HepG2 (cell line): ENCODE measurements at regions not wholly inside any gene's neighbourhood (a gene's known extent, or its start where the extent isn't known, plus 50 kb on each side); places are given as distances from the start of the nearest gene placed in this dataset.

Source experiments
- ATAC-seq: fragments of 200-7000 bp; cut with Tn5 transposase; 3 replicates; pipeline ENCODE4 v1.9.1; 2020; ENCODE audit warnings: mild to moderate bottlenecking, moderate library complexity
- BruUV-seq: library from RNA; stranded (reverse); fragments of 400-500 nt; replicated peaks from 2 replicates; lab custom pipeline; 2021; lab: Mats Ljungman, UMichigan
- CTCF ChIA-PET: fragments of 300-600 bp; formaldehyde crosslinking; extraction: SDS; loops from one replicate; lab custom pipeline; 2021; ENCODE audit warnings: low total read pairs, inconsistent platforms, low intra/inter-chr PET ratio; lab: Yijun Ruan, JAX
- POLR2A ChIA-PET: fragments of 350-600 bp; sonication (Branson Sonifier 250); formaldehyde crosslinking; loops from one replicate; lab custom pipeline; 2020; ENCODE audit warnings: antibody characterized with exemption, inconsistent platforms; lab: Yijun Ruan, JAX
- DNase-seq: peaks from one replicate; pipeline ENCODE4 v3.0.0-alpha.2; 2015; ENCODE audit warnings: low spot score
- FAIRE-seq: peaks from 3 replicates; lab custom pipeline; 2011; peaks lifted over from hg19 to GRCh38; lab: Jason Lieb, UNC
- H2AFZ ChIP-seq: one replicate; pipeline ENCODE4 v1.6.1; 2011; ENCODE audit warnings: low read length, inconsistent platforms
- H3K27ac ChIP-seq: fragments of 300-600 bp; 3 replicates; pipeline ENCODE4 v1.8.0; 2011; ENCODE audit warnings: mixed run types, mild to moderate bottlenecking, mixed read lengths, low read length, inconsistent platforms; ENCODE audit not compliant: insufficient read depth; ENCODE audit errors: extremely low read length
- H3K27me3 ChIP-seq, 2 experiments: fragments of 200-600 bp in 1 of 2; 2 replicates in 1 of 2; 3 replicates in 1 of 2; pipeline versions ENCODE4 v1.6.0 to v1.8.0; 2011; ENCODE audit warnings: low read length in 2 of 2, mild to moderate bottlenecking in 2 of 2, moderate library complexity in 2 of 2, inconsistent platforms in 1 of 2; ENCODE audit not compliant: insufficient read depth in 2 of 2, control insufficient read depth in 1 of 2
- H3K36me3 ChIP-seq, 2 experiments: fragments of 200-600 bp in 1 of 2; replicated peaks in 1 of 2; 2 replicates in 1 of 2; 3 replicates in 1 of 2; pipeline versions ENCODE4 v1.5.1 to v1.8.0; 2011; ENCODE audit warnings: low read length in 2 of 2, inconsistent platforms in 1 of 2; ENCODE audit not compliant: insufficient read depth in 2 of 2, control insufficient read depth in 1 of 2
- H3K4me1 ChIP-seq: 2 replicates; pipeline ENCODE4 v1.5.1; 2012; ENCODE audit warnings: low read length, inconsistent platforms; ENCODE audit not compliant: insufficient read depth
- H3K4me2 ChIP-seq: 2 replicates; pipeline ENCODE4 v1.6.0; 2011; ENCODE audit warnings: low read depth, low read length, inconsistent platforms
- H3K4me3 ChIP-seq, 3 experiments: fragments of 200-600 bp in 1 of 3; sonication (generic), shearing (Covaris generic) in 1 of 3; replicated peaks in 1 of 3; 2 replicates each; pipeline ENCODE4 v1.5.1; 2011 to 2016; ENCODE audit warnings: low read length in 3 of 3, inconsistent platforms in 2 of 3, low read depth in 2 of 3, mild to moderate bottlenecking in 2 of 3, control low read depth in 1 of 3, mixed read lengths in 1 of 3; ENCODE audit not compliant: insufficient read depth in 1 of 3
- H3K79me2 ChIP-seq: one replicate; pipeline ENCODE4 v1.6.1; 2011; ENCODE audit warnings: low read length, inconsistent platforms; ENCODE audit not compliant: insufficient read depth
- H3K9ac ChIP-seq: 2 replicates; pipeline ENCODE4 v1.6.0; 2011; ENCODE audit warnings: mild to moderate bottlenecking, low read depth, low read length, inconsistent platforms; ENCODE audit not compliant: insufficient read depth
- H3K9me3 ChIP-seq: 2 replicates; pipeline ENCODE4 v1.5.1; 2012; ENCODE audit warnings: mild to moderate bottlenecking, low read length
- H4K20me1 ChIP-seq: 2 replicates; pipeline ENCODE4 v1.6.0; 2011; ENCODE audit warnings: inconsistent platforms, mild to moderate bottlenecking, low read length, moderate library complexity; ENCODE audit not compliant: insufficient read depth
- FOXA3 ChIP-seq: IDR thresholded peaks from 2 replicates; pipeline ENCODE4 v1.6.1; 2016; ENCODE audit warnings: missing genetic modification reagents, missing compliant biosample characterization
- KDM6A ChIP-seq: IDR thresholded peaks from 2 replicates; pipeline ENCODE4 v1.6.1; 2016; ENCODE audit warnings: low read depth
- PAWR ChIP-seq: sonication (generic); formaldehyde crosslinking; IDR thresholded peaks from 2 replicates; pipeline ENCODE4 v1.4.0; 2020; ENCODE audit warnings: missing genetic modification reagents, mild to moderate bottlenecking, borderline replicate concordance
- POGZ ChIP-seq: sonication (generic); formaldehyde crosslinking; IDR thresholded peaks from 2 replicates; pipeline ENCODE4 v1.4.0; 2020; ENCODE audit warnings: mild to moderate bottlenecking, missing genetic modification reagents
- SMAD9 ChIP-seq: sonication (generic); formaldehyde crosslinking; IDR thresholded peaks from 2 replicates; pipeline ENCODE4 v1.5.1; 2020; ENCODE audit warnings: mild to moderate bottlenecking, missing genetic modification reagents
- TEAD3 ChIP-seq: optimal IDR thresholded peaks from 2 replicates; pipeline ENCODE3; 2016; ENCODE audit warnings: borderline replicate concordance
- ZBTB34 ChIP-seq: sonication (generic); formaldehyde crosslinking; IDR thresholded peaks from 2 replicates; pipeline ENCODE4 v1.8.0; 2022; ENCODE audit warnings: mild to moderate bottlenecking, missing genetic modification reagents
- ZNF234 ChIP-seq: sonication (generic); formaldehyde crosslinking; conservative IDR thresholded peaks from 2 replicates; pipeline ENCODE4 v1.5.1; 2020; ENCODE audit warnings: mild to moderate bottlenecking, missing genetic modification reagents
- ZNF30 ChIP-seq: sonication (generic); formaldehyde crosslinking; IDR thresholded peaks from 2 replicates; pipeline ENCODE4 v1.5.0; 2020; ENCODE audit warnings: mild to moderate bottlenecking, missing genetic modification reagents
- ZNF589 ChIP-seq: sonication (generic); formaldehyde crosslinking; conservative IDR thresholded peaks from 2 replicates; pipeline ENCODE4 v1.8.0; 2022; ENCODE audit warnings: mild to moderate bottlenecking, moderate library complexity, missing genetic modification reagents
- ZNF660 ChIP-seq: sonication (generic); formaldehyde crosslinking; IDR thresholded peaks from 2 replicates; pipeline ENCODE4 v1.5.1; 2020; ENCODE audit warnings: mild to moderate bottlenecking, low read depth, missing genetic modification reagents, borderline replicate concordance
- ZNF75D ChIP-seq: sonication (generic); formaldehyde crosslinking; IDR thresholded peaks from 2 replicates; pipeline ENCODE4 v1.8.1; 2023; ENCODE audit warnings: missing genetic modification reagents, mild to moderate bottlenecking, borderline replicate concordance
- ZSCAN29 ChIP-seq: sonication (generic); formaldehyde crosslinking; conservative IDR thresholded peaks from 2 replicates; pipeline ENCODE4 v1.4.0; 2020; ENCODE audit warnings: mild to moderate bottlenecking, missing genetic modification reagents
- WGBS: methylation state at CpG from one replicate; pipeline ENCODE4 v1.1.6; 2017; ENCODE audit warnings: low lambda C conversion rate; 5-methylcytosine and 5-hydroxymethylcytosine counted together
- in situ Hi-C: cut with HindIII; loops from 2 replicates; pipeline ENCODE4 v1.10.0; 2017; ENCODE audit warnings: low pct_unique_long_range_greater_than_20kb; ENCODE audit not compliant: extremely low pct_ligation_motif_present
- intact Hi-C: fragments of 100-400 bp; cut with micrococcal nuclease; formaldehyde crosslinking; loops from one replicate; pipeline ENCODE4 v1.10.0; 2022; ENCODE audit not compliant: unreplicated experiment
- TF ChIP-seq, protein P1 (sequence below): sonication (generic); formaldehyde crosslinking; conservative IDR thresholded peaks from 2 replicates; pipeline ENCODE4 v1.8.0; 2022; ENCODE audit warnings: low read depth, missing genetic modification reagents
- TF ChIP-seq, protein P2 (sequence below): sonication (generic); formaldehyde crosslinking; IDR thresholded peaks from 2 replicates; pipeline ENCODE4 v1.5.0; 2020; ENCODE audit warnings: mild to moderate bottlenecking, missing genetic modification reagents, borderline replicate concordance
- TF ChIP-seq, protein P3 (sequence below): sonication (generic); formaldehyde crosslinking; IDR thresholded peaks from 2 replicates; pipeline ENCODE4 v1.8.0; 2022; ENCODE audit warnings: missing genetic modification reagents, low read depth, mild to moderate bottlenecking, borderline replicate concordance

GRCh38 chr9:26597542-26598149 lies 295.0 kb downstream of the CAAP1 start:
- no peak for FAIRE-seq
- no TSS peak for BruUV-seq
- CTCF ChIA-PET: no interaction called here

More at GRCh38 chr9:26597542-26598149, 295.0 kb downstream of the CAAP1 start:
- TF ChIP-seq, protein P1, sequence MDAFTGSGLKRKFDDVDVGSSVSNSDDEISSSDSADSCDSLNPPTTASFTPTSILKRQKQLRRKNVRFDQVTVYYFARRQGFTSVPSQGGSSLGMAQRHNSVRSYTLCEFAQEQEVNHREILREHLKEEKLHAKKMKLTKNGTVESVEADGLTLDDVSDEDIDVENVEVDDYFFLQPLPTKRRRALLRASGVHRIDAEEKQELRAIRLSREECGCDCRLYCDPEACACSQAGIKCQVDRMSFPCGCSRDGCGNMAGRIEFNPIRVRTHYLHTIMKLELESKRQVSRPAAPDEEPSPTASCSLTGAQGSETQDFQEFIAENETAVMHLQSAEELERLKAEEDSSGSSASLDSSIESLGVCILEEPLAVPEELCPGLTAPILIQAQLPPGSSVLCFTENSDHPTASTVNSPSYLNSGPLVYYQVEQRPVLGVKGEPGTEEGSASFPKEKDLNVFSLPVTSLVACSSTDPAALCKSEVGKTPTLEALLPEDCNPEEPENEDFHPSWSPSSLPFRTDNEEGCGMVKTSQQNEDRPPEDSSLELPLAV (CRISPR knock-in tag): no peak
- TF ChIP-seq ZNF589 (CRISPR knock-in tag) (no peak), ZNF660 (CRISPR knock-in tag) (no peak), ZNF234 (CRISPR knock-in tag) (no peak), ZSCAN29 (no peak), ZBTB34 (CRISPR knock-in tag) (no peak), POGZ (CRISPR knock-in tag) (no peak), ZNF75D (CRISPR knock-in tag) (no peak), PAWR (CRISPR knock-in tag) (no peak), ZNF30 (no peak), SMAD9 (CRISPR knock-in tag) (no peak), KDM6A (CRISPR knock-in tag) (no peak), FOXA3 (CRISPR knock-in tag) (no peak), TEAD3 (CRISPR knock-in tag) (no peak)
- TF ChIP-seq, protein P2, sequence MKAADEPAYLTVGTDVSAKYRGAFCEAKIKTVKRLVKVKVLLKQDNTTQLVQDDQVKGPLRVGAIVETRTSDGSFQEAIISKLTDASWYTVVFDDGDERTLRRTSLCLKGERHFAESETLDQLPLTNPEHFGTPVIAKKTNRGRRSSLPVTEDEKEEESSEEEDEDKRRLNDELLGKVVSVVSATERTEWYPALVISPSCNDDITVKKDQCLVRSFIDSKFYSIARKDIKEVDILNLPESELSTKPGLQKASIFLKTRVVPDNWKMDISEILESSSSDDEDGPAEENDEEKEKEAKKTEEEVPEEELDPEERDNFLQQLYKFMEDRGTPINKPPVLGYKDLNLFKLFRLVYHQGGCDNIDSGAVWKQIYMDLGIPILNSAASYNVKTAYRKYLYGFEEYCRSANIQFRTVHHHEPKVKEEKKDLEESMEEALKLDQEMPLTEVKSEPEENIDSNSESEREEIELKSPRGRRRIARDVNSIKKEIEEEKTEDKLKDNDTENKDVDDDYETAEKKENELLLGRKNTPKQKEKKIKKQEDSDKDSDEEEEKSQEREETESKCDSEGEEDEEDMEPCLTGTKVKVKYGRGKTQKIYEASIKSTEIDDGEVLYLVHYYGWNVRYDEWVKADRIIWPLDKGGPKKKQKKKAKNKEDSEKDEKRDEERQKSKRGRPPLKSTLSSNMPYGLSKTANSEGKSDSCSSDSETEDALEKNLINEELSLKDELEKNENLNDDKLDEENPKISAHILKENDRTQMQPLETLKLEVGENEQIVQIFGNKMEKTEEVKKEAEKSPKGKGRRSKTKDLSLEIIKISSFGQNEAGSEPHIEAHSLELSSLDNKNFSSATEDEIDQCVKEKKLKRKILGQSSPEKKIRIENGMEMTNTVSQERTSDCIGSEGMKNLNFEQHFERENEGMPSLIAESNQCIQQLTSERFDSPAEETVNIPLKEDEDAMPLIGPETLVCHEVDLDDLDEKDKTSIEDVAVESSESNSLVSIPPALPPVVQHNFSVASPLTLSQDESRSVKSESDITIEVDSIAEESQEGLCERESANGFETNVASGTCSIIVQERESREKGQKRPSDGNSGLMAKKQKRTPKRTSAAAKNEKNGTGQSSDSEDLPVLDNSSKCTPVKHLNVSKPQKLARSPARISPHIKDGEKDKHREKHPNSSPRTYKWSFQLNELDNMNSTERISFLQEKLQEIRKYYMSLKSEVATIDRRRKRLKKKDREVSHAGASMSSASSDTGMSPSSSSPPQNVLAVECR (CRISPR knock-in tag): no peak
- TF ChIP-seq, protein P3, sequence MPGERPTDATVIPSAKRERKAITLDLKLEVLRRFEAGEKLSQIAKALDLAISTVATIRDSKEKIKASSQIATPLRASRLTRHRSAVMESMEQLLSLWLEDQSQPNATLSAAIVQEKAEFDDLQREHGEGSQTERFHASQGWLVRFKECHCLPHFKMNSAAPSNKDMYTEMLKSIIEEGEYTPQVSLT (CRISPR knock-in tag): no peak
- TF ChIP-seq, all 625 proteins: peak for 0
- ATAC-seq (no peak), DNase-seq (no peak)
- no peak overlapping the region for H2AFZ ChIP-seq
- no peaks in the 10 kb centered on the region for H3K79me2 ChIP-seq
- H3K36me3 ChIP-seq: no peaks in the 10 kb centered on the region
- no peak overlapping the region for H3K9ac ChIP-seq
- H3K27me3 ChIP-seq: no peaks in the 10 kb centered on the region
- POLR2A ChIA-PET: no interaction called here
- no peaks in the 10 kb centered on the region for H3K4me1 ChIP-seq
- H3K27ac ChIP-seq: no peak overlapping the region
- in situ Hi-C loops (no loop called here), intact Hi-C loops (no loop called here)
- 49% methylated on average over 5 of the region's 5 CpGs for WGBS
- H3K9me3 ChIP-seq: no peaks in the 10 kb centered on the region
- H4K20me1 ChIP-seq: no peaks in the 10 kb centered on the region
- no peak overlapping the region for H3K4me3 ChIP-seq
- H3K4me2 ChIP-seq: no peak overlapping the region
